ENCODE measurements at regions not wholly inside any gene's neighbourhood (a gene's known extent, or its start where the extent isn't known, plus 50 kb on each side); places are given as distances from the start of the nearest gene placed in this dataset.

DNA sequence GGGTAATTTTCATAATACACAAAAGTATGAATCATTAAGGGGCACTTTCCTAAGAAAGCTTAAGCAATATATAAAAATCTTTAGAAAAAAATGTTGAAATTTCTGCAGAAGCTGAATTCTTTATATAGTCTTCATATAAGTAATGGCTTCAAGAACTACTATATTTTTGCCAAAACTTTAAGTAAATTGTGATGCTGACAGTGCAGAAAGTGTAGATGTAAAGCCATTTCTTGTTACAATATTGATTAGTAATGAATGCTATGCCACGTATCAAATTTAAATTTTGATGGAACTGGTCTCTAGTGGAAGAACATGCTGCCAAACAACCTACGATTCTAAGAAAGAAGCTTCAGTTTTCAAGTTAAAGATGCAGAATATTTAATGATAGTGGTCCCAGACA lies 1210.0 kb downstream of the SLITRK1 start:
- DNase-seq, result no peak

DNA sequence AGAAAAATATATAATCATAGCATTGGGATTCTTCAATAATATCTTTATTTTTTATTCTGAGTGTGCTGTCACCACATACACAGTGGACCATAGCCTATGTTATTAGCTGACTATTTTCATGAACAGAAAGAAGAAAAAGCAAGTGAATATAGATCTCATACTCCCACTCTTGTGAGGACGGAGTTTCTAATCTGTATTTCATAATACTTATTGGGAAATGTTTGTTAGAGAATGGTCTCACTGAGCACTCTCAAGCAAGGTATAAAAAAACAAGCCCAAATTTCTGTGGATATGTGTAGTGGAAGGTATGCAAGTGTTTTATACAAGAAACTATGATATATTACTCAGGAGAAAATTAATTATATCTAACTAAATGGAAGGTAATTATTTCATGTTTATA lies 1218.1 kb downstream of the SLITRK1 start:
- no peak for DNase-seq

DNA sequence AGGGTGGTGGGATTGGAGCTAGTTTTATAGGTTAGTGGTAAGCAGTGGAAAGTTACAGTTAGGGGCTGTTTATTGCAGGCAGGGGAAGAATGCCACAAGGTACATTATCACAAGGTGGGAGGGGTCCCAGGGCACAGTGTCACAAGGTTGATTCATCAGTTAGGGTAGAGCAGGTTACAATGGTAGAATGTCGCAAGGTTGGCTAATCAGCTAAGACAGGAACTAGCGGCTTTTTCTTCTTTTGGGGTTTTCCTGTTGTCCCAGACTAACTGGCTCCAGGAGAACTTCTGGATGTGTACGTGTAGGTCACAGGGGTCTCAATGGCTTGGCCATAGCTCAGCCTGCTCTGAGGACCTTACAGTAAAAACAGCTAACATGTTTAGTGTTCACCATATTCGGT lies 1221.1 kb downstream of the SLITRK1 start:
- no peak for DNase-seq

DNA sequence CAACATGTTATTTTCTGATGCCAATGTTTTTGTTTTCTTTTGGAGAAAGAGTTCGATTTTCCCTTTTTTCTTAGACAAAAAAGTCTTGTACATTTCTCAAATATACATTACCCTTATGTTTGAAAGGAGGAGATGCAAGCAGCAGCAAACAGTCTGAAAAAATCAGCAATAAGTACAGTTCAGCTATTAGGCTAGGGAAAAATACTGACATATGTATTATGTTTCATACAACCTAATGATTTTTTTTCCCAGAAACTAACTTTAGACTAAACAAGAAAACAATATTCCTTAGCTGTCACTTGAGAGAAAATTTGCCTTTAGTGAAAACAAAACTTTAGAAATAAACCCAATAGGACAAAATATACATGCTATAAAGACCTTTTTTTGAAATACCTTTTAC lies 1223.5 kb downstream of the SLITRK1 start:
- no peak for DNase-seq

DNA sequence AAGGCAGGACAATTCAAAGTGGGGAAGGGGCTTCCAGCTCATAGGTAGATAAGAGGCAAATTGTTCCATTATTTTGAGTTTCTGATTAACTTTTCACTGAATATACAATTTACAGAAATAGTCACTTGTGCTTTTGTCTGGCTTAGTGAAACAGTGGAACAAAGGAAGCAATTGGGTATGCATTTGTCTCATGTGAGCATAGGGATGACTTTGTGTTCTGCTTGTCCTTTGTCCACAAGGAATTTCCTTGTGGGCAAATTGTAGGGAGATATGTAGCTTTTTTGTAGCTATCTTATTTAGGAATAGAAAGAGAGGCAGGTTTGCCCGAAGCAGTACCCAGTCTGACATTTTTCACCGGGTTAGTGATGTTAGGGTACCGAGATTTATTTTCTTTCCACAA lies 1224.8 kb downstream of the SLITRK1 start:
- DNase-seq, result no peak

DNA sequence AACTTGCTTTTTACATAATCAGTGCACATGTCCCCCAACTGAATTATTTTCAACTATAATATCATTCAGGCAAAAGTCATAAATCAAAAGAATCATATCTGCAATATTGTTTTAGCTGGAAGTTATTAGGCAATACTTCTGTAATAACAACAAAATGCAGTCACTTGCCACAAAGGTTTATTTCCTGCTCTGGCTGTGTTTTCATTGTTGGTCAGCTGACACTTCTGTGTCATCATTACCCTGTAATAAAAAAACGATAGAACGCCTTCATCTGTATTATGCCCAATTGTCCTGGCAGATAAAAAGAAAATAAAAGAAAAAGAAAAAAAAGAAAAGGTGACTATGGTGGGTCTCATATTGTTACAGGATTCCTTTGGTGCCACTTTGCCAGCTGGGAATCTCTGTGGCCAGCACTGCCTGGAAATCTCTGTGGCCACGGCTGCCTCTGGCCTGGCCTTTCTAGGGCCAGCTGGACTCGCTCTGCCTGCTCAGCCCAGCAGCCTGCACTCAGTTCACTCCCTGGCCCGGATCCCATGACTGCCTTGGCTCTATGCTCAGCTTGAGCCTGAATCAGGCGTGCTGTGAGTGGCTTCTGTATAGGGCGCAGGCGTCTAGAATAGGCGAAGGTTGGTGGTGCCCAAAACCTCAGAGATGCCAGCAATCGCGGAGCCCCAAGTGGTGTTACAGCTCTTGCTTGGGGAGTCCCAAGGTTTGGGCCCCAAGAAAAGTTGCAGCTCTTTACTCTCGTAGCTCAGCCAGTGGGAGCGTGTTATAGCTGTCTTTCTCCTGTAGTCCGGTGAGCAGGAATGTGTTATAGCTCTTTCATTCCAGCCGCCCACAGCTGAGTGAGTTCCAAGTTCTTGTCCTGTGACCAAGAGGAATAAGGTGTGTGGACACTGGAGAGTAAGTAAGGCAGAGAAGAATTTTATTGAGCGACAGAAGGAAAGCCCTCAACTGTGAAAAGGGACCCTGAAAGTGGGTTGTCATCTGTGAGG lies 1227.1 kb downstream of the SLITRK1 start:
- no peak for DNase-seq

DNA sequence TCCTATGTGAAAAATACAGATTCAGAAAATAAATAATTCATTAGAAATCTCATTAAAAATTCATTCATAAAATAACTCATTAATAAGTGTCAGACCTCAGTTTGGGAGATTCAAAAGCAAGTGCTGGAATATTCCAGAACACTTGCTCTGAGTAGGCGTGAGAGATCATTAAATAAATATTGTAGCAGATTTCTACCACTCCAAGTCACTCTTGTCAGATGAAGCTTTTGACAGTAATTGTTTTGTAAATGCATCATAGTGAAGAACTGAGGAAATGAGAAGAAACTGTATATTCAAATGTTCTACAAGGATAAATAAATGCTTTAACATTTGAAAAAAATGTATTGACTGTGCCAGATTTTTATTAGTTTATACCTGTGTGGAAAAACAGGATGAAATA lies 1228.1 kb downstream of the SLITRK1 start:
- no peak for DNase-seq

DNA sequence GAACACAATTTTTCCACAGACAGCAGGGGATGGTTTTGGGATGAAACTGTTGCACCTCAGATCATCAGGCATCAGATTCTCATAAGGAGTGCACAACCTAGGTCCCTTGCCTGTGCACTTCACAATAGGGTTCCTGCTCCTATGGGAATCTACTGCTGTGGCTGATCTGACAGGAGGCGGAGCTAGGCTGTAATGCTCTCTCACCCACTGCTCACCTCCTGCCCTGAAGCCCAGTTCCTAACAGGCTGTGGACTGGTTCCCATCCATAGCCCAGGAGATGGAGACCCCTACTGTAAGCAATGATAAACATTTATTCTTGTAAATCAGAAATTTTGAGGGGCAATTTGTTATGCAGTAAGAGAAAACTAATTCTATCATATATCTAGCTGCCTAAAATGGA lies 1234.7 kb downstream of the SLITRK1 start:
- no peak for DNase-seq

DNA sequence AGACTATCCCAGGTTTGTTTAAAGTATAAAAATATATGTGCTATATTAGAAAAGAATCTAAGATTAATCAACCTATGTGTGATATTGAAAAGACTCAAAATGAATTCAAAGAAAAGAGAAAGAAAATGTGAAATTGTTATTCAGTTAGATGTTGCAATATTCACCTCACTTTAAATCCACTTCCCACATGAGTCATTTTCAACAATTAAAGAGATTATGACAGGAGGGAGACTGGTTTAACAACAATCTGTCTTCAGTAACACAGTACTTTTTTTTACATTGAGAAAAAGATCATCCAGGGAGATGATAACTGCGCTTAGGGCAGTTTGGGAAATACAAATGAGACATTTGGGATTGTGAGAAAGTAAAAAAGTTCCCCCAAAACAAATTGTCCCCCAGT lies 1246.2 kb downstream of the SLITRK1 start:
- no peak for DNase-seq

DNA sequence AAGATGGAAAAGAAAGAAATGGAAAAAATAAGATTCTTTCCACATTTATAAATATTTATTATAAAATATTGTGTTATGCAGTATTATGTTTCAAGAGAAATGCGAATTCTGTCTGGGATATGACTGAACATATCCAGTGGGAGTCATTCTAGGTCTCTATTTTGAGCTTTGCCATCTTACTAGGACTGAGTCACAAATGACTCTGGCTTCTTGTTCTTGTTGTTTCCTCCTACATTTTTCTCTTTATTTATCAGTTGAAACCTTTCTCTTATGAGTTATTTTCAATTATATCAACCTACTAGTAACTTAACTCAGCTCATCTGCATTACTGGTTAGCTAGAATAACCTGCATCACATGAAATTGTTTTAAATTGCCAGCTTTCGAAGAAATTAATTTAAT lies 1247.3 kb downstream of the SLITRK1 start:
- no peak for DNase-seq

DNA sequence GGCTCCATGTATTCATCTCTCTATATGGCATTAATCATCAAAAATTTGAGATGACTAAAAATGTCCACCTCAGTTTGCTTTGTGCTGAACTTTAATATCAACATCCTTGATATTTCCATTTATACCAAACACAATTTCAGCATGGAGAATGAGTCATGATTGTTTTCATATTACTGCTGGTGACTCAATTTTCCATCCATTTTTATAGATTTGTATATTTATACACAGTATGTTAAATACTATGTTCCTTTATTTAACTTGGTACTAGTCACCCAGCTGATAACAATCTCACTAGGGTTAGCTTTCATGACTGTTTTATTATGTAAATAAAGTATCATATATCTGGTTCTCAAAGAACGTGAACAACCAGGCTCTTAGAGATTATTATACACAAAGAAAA lies 1255.1 kb downstream of the SLITRK1 start:
- DNase-seq, result no peak

DNA sequence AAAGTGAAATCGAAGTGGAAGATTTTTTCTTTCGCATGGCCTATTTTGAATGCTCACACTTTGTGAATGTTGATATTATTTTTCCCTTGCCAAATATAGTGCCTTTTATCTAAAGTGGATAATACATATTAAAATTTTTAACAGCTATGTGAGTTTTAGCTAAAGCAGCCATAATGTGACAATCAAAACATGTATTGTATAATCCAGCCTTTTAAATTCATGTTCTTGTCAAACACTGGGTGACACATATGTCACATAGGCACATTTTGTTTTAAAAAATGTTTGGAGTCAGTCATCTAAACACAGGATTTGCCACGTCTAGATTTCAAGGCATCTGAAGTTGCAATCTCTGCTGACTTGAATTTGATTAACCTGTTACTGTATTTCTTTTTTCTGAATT lies 1256.6 kb downstream of the SLITRK1 start:
- DNase-seq, result no peak

DNA sequence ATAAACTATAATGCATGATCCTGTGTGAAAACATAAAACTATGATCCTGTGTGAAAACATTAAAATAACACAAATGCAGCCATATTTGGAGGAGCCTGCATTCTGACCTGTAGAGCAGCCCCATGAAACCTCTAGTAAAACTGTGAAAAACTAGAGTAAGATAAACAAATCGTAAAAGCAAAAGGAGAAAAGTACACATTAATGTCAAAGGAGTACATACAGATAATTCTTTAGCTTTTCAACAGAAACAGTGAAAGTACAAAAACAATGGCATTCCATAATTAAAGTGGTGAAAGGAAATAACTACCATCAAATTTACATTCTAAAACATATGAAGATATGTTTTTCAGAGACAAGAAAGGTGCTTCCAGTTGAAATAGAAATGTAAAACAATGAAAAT lies 1267.2 kb downstream of the SLITRK1 start:
- DNase-seq, result no peak

DNA sequence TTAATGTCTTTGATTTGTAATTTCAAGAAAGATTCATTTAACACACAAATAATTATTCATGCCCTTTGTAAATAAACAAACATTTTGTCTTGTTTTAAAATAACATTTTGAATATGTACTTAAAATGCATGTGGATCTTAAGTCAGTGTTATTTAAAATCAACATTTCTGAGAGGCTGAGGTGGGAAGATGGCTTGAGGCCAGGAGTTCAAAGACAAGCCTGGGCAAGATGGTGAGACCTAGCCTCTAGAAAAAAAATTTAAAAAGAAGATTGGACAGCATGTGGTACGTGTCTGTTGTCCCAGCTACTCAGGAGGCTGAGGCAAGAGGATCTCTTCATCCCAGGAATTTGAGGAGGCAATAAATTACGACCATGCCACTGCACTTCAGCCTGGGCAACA lies 1268.2 kb downstream of the SLITRK1 start:
- DNase-seq, result no peak

DNA sequence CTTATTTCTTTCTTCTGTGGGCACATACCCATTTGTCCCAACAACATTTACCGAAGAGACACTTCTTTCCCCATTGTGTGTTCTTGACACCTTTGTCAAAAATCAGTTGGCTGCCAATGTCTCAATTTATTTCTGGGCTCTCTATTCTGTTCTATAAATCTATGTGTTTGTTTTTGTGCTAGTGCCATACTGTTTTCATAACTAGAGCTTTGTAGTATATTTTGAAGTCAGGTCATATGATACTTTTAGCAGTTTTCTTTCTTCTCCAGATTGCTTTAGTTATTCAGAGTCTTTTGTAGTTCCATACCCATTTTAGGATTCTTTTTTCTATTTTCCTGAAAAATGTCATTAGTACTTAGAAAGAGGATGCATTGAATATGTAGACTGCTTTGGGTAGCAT lies 1276.3 kb downstream of the SLITRK1 start:
- no peak for DNase-seq

DNA sequence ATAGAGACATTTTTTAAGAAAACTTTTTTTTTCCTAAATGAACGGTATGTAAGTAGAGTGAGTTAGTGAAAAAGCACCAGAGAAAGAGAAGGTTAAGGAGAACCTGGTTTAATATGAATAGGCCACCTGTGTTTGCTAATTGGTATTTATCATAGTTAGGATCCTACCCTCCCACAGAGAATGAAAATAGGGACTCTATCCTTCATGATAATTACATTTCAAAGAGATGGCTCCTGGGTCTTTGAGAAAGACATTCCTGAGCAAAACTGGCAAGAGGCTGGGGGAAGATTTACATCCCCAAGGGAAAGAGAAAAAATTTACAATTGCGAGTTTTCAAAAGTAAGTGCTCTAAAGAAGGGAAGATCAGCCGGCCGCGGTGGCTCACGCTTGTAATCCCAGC lies 1284.5 kb downstream of the SLITRK1 start:
- no peak for DNase-seq

DNA sequence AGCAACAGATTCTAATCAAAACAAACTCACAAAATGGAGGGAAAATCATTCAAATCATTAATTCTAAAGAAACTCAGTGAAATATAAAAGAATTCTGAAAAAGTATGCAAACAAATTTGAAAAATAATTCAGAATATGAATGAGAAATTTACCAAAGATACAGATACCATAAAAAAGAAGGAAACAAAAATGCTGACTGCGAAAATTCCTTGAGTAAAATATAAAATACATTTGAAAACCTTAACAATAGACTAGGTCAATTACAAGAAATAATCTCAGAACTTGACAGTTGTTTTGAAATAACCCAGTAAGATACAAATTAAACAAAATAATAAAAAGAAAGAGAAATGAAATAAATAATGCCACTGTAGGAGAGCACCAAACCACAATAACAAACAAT lies 1289.0 kb downstream of the SLITRK1 start:
- no peak for DNase-seq

DNA sequence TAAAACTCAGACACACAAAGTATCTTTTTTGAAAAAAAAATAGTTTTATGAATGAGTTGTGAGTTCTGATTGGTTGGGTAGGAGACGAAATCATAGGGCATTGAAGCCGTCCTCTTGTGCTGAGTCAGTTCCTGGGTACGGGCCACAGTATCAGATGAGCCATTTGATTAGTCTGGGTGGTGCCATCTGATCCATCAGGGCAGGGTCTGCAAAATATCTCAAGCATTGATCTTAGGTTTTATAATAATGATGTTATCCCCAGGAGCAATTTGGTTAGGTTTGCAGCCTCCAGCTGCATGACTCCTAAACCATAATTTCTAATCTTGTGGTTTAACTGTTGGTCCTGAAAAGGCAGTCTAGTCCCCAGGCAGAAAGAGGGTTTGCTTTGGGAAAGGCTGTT lies 1310.6 kb downstream of the SLITRK1 start:
- no peak for DNase-seq

DNA sequence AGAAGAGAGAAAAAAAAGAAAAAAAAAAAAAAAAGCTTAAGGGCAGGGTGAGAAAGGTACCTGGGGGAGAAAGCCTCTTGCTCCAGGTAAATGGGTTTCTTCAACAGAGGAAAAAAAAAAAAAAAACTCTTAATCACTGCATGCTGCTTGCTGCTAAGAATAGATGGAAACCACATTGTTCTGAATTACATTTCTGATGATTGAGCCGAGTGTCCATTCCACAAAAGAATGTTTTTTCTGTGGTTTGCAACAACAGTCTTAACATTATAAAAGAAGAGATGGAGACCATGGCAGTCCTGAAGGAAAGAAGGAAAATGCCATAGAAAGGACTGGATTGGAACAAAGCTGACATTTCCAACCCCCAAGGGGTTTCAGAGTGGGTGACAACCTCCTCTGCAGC lies 1312.7 kb downstream of the SLITRK1 start:
- no peak for DNase-seq

DNA sequence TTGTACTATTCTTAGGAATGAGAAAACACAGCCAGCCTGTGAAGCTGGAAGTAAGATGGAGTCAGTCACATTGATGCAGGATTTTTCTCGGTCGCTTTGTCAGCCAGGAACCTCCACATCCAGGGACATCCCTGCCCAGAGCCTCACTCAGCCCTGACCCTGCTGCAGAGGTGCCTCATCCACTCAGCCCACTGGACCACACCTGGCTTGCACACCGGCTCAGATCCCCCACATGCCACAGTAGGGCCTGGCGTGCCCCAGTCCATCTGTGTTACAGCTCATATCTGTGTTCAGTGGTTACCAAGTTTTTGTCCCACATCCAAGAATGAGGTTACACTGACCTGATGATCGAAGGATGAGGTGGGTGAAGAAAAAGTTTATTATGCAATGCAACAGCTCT lies 1315.4 kb downstream of the SLITRK1 start:
- no peak for DNase-seq

DNA sequence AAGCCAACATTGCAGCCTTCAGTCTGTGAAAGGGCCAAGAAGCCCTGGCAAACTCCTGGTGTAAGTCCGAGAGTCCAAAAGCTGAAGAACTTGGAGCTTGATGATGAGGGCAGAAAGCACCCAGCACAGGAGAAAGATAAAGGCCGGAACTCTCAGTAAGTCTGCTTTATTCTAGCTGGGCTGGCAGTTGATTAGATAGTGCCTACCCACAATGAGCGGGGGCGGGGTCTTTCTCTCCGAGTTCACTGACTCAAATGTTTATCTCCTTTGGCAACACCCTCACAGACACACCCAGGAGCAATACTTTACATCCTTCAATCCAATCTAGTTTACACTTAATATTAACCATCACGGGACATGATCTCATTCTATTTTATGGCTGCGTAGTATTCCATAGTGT lies 1317.1 kb downstream of the SLITRK1 start:
- DNase-seq, result no peak

DNA sequence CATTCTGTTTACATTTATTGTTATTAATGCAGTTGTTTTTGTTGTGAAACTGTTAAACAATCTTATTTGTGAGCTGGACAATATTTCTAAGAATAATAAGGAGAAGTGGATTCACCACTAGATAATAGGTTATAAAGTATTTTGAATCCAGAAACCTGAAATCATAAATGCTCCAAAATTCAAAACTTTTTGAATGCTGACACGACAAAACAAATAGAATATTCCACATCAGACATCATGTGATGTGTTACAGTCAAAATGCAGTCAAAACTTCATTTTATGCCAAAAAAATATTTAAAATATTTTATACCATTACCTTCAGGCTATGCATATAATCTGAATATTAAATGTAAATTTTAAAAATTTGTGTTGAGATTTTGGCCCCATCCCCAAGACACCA lies 1321.4 kb downstream of the SLITRK1 start:
- no peak for DNase-seq

DNA sequence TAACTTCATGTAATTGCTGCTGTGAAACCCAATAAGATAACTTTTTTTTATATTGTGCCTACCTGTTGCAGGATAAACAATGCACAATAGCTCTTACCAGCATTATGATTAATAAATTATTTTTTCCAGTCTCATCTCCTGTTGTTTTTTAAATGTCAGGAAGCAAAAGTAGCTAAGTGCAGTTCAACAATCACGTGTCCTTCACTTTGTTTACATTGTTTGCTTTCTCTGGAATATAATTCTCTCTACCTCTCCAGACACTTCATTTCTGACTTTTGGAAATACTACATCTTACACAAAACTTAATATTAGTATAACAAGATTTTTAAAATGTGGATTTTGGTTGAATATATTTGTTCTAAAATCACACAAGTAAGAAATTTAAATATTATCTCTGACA lies 1359.4 kb downstream of the SLITRK1 start:
- DNase-seq, result no peak

DNA sequence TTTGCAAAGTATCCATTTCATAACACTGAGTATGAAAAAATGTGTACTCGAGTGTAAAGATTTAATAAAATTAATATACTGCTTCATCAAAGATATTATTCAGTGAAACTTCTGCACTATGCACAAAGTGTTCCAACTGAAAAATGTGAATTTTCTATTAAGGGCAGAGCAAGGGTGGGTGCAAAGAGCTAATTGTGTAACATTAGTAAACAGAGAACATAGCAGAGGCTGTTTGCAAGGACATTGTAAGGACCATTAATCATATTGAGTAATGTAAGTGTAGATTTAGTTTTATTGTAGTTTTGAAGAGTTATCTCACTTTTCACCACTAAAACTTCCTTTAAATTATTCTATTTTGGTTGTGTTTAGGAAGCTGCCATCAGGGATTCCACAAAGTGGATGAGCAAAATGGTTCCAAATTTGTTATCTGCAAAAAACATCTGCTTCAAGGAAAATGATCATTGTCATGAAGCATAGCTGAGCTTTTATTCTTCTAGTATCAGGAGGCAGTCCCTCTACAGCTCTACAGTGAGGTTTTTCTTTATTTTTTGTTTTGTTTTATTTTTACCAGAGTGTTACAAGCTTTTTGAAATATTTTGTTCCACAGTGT lies 1375.4 kb downstream of the SLITRK1 start:
- DNase-seq, result no peak

DNA sequence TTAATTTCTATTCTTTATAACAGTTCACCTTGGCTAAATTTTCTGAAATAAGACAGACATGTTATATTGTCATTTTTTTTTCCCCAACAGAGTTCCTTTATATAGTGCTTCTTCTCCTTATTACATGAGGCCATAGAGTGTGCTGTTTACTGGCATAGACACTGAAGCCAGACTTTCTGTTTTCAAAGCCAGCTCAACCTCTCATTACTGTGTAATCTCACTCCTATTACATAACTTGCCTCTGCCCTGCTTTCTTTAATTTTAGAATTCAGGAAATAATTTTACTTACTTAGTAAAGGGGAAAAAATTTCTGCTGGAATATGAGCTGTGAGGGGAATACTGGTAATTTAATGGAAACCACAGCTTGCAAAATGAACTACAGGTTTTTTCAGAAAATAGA lies 1380.4 kb downstream of the SLITRK1 start:
- no peak for DNase-seq

All from NCI-H2107 (cell line).